Stomach smooth muscle (tissue), 2 donors: ENCODE measurements at regions not wholly inside any gene's neighbourhood (a gene's known extent, or its start where the extent isn't known, plus 50 kb on each side); places are given as distances from the start of the nearest gene placed in this dataset.

Source experiments
- H3K27ac ChIP-seq: one replicate; pipeline ENCODE4 v1.7.0; 2013; ENCODE audit warnings: mild to moderate bottlenecking, low read length, inconsistent platforms
- H3K27me3 ChIP-seq, 2 donors: one replicate each; pipeline ENCODE4 v1.7.0; 2013; ENCODE audit warnings: low read length in 2 of 2; ENCODE audit not compliant: insufficient read depth in 2 of 2, control insufficient read depth in 1 of 2
- H3K36me3 ChIP-seq, 2 donors: one replicate each; pipeline ENCODE4 v1.7.0; 2013; ENCODE audit warnings: low read length in 2 of 2; ENCODE audit not compliant: control insufficient read depth in 2 of 2, insufficient read depth in 2 of 2
- H3K4me1 ChIP-seq: one replicate; pipeline ENCODE4 v1.7.0; 2013; ENCODE audit warnings: low read length; ENCODE audit not compliant: control insufficient read depth, insufficient read depth
- H3K4me3 ChIP-seq, 2 donors: one replicate each; pipeline ENCODE4 v1.7.0; 2013; ENCODE audit warnings: low read length in 2 of 2
- H3K9ac ChIP-seq, 2 donors: one replicate each; pipeline ENCODE4 v1.7.0; 2013; ENCODE audit warnings: low read length in 2 of 2, mild to moderate bottlenecking in 1 of 2
- H3K9me3 ChIP-seq, 2 donors: one replicate each; pipeline ENCODE4 v1.7.0; 2013; ENCODE audit warnings: low read length in 2 of 2; ENCODE audit not compliant: control insufficient read depth in 2 of 2
- donor health status: healthy.
- donor health status: Pancreatic carcinoma.

DNA sequence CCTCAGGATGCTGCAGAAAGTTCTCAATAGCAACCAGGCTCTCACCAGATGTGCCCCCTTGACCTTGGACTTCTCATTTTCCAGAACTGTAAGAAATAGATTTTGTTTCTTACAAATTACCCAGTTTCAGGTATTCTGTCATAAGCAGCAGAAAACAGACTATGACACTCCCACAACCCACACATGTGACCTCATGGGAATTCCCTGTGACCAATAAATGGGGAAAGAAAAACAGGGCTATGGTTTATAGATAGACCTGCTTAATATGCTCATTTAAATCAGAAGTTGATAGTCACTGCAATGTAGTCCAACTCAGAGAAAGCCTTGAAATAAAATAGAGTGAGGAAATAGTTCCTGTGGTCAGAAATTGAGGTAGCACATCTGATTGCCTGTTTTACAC, 380.9 kb upstream of the PTBP2 start:
- no peaks in the 10 kb centered on the region for H3K27me3 ChIP-seq
- no peaks in the 10 kb centered on the region for H3K36me3 ChIP-seq
- no peak overlapping the region for H3K4me3 ChIP-seq
- no peaks in the 10 kb centered on the region for H3K4me1 ChIP-seq
- H3K27ac ChIP-seq: no peak overlapping the region
- H3K9me3 ChIP-seq: peaks cover 0 to 4% of the 10 kb centered on the region in 2 donors
- no peak overlapping the region for H3K9ac ChIP-seq

DNA sequence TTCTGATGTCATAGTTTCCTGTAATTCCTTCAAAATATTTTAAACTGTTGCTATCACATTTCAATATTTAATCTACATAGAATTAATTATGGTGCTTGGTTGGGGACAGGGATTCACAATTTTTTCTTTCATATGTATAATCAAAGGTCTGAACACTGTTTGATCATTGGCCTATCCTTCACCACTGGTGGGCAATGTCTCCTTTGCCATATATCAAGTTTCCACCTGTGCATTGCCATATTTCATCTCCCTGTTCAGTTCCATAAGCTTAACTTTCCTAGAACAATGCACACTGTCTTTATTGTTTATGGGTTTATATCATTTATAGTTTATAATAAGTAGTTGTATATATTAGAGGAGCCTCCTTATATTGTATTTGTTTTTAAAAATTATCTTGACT, 374.9 kb upstream of the PTBP2 start:
- Histone ChIP-seq H3K9me3 (peaks cover 0 to 4% of the 10 kb centered on the region in 2 donors), H3K27me3 (no peaks in the 10 kb centered on the region), H3K4me3 (no peak overlapping the region), H3K27ac (no peak overlapping the region), H3K36me3 (no peaks in the 10 kb centered on the region), H3K9ac (no peak overlapping the region), H3K4me1 (no peaks in the 10 kb centered on the region)

DNA sequence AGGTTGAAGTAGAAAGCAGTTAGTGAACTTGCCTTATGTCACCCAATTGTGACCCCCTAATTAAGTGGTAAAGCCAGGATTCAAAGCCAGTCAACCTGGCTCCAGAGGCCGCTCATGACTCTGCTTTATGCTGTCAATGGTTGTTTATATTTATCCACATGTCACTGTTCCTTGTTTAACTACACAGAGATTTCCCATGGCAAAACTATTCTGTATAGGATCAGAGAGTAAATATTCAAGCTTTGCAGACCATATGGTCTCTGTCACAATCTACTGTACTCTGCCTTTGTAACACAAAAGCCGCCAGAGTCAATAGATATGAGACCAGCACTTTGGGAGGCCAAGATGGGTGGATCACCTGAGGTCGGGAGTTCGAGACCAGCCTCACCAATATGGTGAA, 371.7 kb upstream of the PTBP2 start:
- Histone ChIP-seq H3K9ac (no peak overlapping the region), H3K4me1 (no peaks in the 10 kb centered on the region), H3K4me3 (no peak overlapping the region), H3K9me3 (no peaks in the 10 kb centered on the region), H3K36me3 (no peaks in the 10 kb centered on the region), H3K27me3 (no peaks in the 10 kb centered on the region), H3K27ac (no peak overlapping the region)

DNA sequence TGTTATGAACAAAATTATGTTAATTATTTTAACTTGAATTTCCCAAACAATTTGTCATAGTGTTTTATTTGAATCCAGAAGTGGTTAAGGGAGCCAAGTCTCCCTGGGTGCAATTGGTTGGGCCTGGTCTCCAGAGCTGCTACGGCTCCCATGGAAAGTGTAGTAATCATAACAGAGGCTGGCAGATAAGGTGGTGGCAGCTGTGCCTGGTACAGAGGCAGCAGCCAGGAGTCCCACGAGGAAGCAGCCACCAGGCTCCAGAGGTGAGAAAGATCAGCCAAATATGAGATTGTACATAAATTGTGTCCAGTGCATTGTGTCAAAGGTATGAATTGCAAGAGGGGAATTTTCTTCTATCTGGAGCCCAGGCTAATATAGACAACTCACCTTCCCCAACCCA, 368.9 kb upstream of the PTBP2 start:
- H3K27ac ChIP-seq: no peak overlapping the region
- H3K9ac ChIP-seq: no peak overlapping the region
- no peaks in the 10 kb centered on the region for H3K9me3 ChIP-seq
- no peaks in the 10 kb centered on the region for H3K27me3 ChIP-seq
- H3K4me1 ChIP-seq: no peaks in the 10 kb centered on the region
- no peaks in the 10 kb centered on the region for H3K36me3 ChIP-seq
- no peak overlapping the region for H3K4me3 ChIP-seq

DNA sequence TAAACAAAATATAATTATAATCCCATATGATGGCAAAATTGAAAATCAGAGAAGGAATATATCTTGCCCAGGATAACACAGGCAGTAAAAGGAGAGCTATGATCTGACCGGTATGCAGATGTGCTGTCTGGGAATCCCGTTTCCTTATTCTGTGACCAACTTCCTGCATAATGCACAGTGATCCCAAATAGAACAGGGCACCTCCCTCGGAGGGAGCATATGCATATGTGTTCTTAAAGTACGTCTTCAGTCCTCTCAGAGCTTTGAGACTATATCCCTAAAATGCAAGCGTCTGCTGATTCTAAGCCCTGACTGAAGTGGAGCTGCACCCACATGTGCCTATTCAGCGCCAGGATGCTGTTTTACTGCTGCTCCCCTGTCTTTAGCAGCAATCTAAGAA, 366.1 kb upstream of the PTBP2 start:
- no peaks in the 10 kb centered on the region for H3K4me1 ChIP-seq
- no peak overlapping the region for H3K4me3 ChIP-seq
- H3K27me3 ChIP-seq: no peaks in the 10 kb centered on the region
- no peaks in the 10 kb centered on the region for H3K9me3 ChIP-seq
- no peak overlapping the region for H3K27ac ChIP-seq
- no peaks in the 10 kb centered on the region for H3K36me3 ChIP-seq
- no peak overlapping the region for H3K9ac ChIP-seq

DNA sequence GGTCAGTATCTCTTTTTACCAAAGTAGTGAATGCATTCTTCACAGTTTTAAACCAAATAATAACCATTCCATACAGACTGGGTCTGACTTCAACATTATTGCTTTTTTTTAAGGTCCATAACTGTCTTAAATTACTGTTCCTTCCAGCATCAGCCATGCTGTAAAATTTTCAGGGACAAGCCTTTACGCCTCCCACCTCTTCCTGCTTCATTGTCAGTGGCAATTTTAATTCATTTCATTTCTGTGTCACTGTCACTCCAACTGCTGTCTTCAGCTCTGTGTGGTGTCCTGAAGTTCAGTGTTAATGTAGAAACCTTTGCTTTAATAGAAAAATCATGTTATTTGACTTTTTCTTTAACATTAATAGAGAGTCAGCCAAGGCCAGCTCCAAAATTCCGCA, 365.6 kb upstream of the PTBP2 start:
- no peaks in the 10 kb centered on the region for H3K27me3 ChIP-seq
- H3K4me1 ChIP-seq: no peaks in the 10 kb centered on the region
- no peak overlapping the region for H3K27ac ChIP-seq
- H3K36me3 ChIP-seq: no peaks in the 10 kb centered on the region
- no peak overlapping the region for H3K9ac ChIP-seq
- H3K4me3 ChIP-seq: no peak overlapping the region
- H3K9me3 ChIP-seq: no peaks in the 10 kb centered on the region

DNA sequence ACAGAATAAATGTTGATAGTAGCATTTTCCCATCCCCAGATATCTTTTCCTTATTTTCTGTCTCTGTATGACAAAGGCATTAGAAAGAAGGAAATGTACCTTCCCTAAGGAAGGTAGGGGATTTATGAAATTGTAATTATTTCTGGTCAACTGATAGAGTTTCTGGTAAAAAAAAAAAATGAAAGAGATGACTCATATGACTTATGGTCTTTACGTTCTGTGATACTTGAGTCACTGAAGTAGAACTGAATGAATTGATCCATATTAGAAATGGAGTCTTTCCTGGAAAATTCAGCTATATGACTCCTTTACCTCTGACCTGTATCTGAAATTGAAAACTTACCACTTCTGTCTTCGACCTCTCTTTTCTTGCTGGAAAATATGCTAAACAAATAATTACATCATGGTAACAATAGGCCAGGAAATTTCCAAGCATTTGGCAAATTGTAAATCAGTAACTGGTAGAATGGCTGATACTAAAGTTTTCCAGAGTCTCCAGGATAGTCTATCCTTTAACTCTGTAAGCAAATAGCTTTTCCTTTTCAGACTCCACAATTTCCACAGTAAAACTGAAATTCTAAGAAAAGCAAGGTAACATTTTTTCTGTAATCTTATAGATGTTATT, 364.3 kb upstream of the PTBP2 start:
- no peaks in the 10 kb centered on the region for H3K4me1 ChIP-seq

DNA sequence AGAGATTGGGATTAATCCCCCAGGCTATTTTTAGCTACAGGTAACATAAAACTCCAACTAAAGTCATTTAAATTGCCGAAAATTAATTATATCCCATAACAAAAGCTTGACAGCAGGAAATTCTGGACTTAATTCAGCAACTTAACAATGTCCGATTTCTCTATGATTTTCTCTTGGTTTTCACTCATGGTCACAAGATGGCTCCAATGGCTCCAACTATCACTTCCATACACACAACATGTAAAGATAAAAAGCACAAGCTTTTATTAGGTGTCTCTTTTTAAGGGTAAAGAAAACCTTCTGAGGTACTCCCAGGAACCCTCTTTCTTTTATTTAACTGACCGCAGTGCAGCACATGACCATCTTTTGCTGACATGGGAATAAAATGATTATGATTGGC, 363.5 kb upstream of the PTBP2 start:
- Histone ChIP-seq H3K4me3 (no peak overlapping the region), H3K27ac (no peak overlapping the region), H3K27me3 (no peaks in the 10 kb centered on the region), H3K4me1 (no peaks in the 10 kb centered on the region), H3K36me3 (no peaks in the 10 kb centered on the region), H3K9me3 (no peaks in the 10 kb centered on the region), H3K9ac (no peak overlapping the region)

More for the DNA sequence above, 364.3 kb upstream of the PTBP2 start:
- Histone ChIP-seq H3K27me3 (no peaks in the 10 kb centered on the region), H3K27ac (no peak overlapping the region), H3K9ac (no peak overlapping the region), H3K4me3 (no peak overlapping the region), H3K9me3 (no peaks in the 10 kb centered on the region), H3K36me3 (no peaks in the 10 kb centered on the region)

DNA sequence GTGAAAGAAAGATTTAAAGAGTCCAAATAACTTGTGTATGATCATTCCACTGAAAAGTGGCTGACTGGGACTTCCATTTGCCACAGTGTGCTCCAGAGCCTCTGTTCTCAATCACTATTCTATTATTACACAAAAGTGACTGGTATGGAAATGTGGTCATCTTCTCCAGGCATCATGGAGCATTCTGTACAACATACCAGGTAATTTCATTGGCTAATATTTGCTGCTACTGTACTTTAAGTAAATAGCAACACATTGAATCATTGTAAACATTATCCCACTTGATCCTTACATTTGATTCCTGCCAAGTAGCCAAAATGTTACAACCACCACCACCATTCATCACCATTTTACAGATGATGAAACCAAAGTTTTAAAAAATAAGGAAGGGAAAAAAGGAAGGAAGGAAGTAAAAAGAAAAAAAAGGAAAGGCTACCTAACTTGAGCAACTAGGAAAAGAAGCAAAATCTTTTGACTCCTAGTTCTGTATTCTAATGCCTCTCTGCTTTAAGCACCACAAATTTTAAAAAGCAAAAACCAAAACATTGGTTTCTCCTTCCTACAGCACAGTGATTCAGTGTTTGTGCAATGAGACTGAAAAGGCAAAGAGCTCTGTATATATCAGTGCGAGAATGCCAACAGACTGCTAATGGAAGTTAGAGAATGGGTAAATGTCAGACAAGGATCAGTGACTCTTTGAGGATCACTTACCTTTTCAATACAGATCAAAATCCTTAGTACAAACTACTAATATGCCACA, 361.4 kb upstream of the PTBP2 start:
- H3K27me3 ChIP-seq: no peaks in the 10 kb centered on the region
- no peaks in the 10 kb centered on the region for H3K4me1 ChIP-seq
- no peak overlapping the region for H3K27ac ChIP-seq
- no peaks in the 10 kb centered on the region for H3K36me3 ChIP-seq
- H3K4me3 ChIP-seq: no peak overlapping the region
- no peaks in the 10 kb centered on the region for H3K9me3 ChIP-seq
- no peak overlapping the region for H3K9ac ChIP-seq

DNA sequence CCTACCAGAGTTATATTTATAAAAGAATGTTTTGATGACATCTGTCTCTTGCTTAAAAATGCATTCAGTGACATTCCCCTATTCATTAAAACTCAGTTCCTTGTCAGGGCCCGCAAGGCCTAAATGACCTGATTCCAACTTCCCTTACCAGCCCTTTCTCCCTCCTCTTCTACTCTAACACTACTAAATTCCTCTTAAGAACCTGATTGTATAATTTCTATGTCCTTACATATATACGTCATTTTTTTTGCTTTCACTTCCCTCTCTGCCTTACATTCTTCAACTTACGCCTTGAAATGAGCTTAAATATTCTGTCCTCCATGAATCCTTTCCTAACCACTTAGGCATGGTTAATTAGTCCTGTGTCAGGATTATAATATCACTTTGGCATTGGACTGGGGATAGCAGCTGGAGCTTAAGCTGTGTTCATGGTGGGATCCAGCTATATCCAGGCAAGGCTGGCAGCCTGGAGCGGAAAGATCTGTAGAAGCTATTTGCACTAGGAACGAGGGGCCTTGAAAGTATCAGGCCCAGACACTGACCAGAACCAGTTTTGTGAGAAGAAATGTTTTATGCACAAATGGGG, 360.2 kb upstream of the PTBP2 start:
- no peak overlapping the region for H3K27ac ChIP-seq
- no peaks in the 10 kb centered on the region for H3K36me3 ChIP-seq
- no peaks in the 10 kb centered on the region for H3K27me3 ChIP-seq
- no peaks in the 10 kb centered on the region for H3K4me1 ChIP-seq
- no peaks in the 10 kb centered on the region for H3K9me3 ChIP-seq
- no peak overlapping the region for H3K9ac ChIP-seq
- H3K4me3 ChIP-seq: no peak overlapping the region

DNA sequence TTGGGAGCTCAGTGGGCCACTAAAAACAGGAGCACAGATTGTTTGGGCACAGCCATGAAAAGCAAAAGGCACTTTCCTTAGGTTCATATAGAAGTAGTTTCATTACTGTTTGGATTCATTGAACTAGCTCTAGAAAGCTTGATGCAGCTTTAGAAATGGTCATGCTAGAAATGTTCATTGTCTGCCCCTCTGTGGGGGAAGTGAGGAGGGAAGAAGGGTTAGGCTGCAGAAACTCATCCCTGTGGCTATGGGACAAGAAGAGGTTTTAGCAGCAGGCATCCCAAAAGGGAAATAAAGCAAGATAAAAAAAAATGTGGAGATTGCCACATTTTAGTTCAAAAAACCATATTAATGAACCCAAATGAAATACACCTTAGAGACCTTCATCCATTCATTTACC, 359.6 kb upstream of the PTBP2 start:
- Histone ChIP-seq H3K4me3 (no peak overlapping the region), H3K9me3 (no peaks in the 10 kb centered on the region), H3K9ac (no peak overlapping the region), H3K27me3 (no peaks in the 10 kb centered on the region), H3K36me3 (no peaks in the 10 kb centered on the region), H3K27ac (no peak overlapping the region), H3K4me1 (no peaks in the 10 kb centered on the region)
